Tibial nerve (tissue), 4 donors: ENCODE measurements at regions not wholly inside any gene's neighbourhood (a gene's known extent, or its start where the extent isn't known, plus 50 kb on each side); places are given as distances from the start of the nearest gene placed in this dataset.

Experiments
- CTCF ChIP-seq, 5 experiments: fragments of 200-600 bp in 3 of 5; fragments of 450-650 bp in 2 of 5; sonication (generic) in 3 of 5; IDR thresholded peaks; one replicate each; pipeline ENCODE4 v1.5.1; 2016 to 2019; ENCODE audit warnings: antibody characterized with exemption in 5 of 5, mild to moderate bottlenecking in 3 of 5, moderate library complexity in 2 of 5
- EP300 ChIP-seq, 2 donors: sonication (generic); formaldehyde crosslinking; IDR thresholded peaks; one replicate each; pipeline ENCODE4 v1.6.1; 2017; ENCODE audit warnings: antibody characterized with exemption in 2 of 2, mild to moderate bottlenecking in 1 of 2
- POLR2A ChIP-seq, 2 donors: fragments of 450-650 bp; IDR thresholded peaks; one replicate each; pipeline ENCODE4 v1.6.1; 2017; ENCODE audit warnings: antibody characterized with exemption in 2 of 2, mild to moderate bottlenecking in 2 of 2, moderate library complexity in 2 of 2

GRCh38 chr7:13633857-13634256, 355.6 kb downstream of the ETV1 start:
- no peak for TF ChIP-seq CTCF (IDR thresholded peaks at IDR 0.05)
- no peak for TF ChIP-seq POLR2A (IDR thresholded peaks at IDR 0.05)
- no peak for TF ChIP-seq EP300 (IDR thresholded peaks at IDR 0.05)
